Naive thymus-derived CD4-positive, alpha-beta T cell (primary cell): ENCODE measurements at regions not wholly inside any gene's neighbourhood (a gene's known extent, or its start where the extent isn't known, plus 50 kb on each side); places are given as distances from the start of the nearest gene placed in this dataset.

ENCODE experiments used
- ATAC-seq: fragments of 150-1000 bp; cut with Tn5 transposase; 2 replicates; pipeline ENCODE4 v1.10.0; 2021; ENCODE audit warnings: mild to moderate bottlenecking, moderate library complexity
- CTCF ChIA-PET: fragments of 350-600 bp; sonication (Branson Sonifier 250); formaldehyde crosslinking; loops from one replicate; lab custom pipeline; 2021; ENCODE audit warnings: antibody characterized with exemption; lab: Charles Lee
- POLR2A ChIA-PET: fragments of 350-600 bp; sonication (Branson Sonifier 250); formaldehyde crosslinking; loops from one replicate; lab custom pipeline; 2021; ENCODE audit warnings: antibody characterized with exemption, inconsistent platforms; lab: Charles Lee
- DNase-seq, 9 donors: peaks; one replicate each; pipeline versions ENCODE4 v3.0.0 to v3.0.0-alpha.2; 2020 to 2022; ENCODE audit warnings: mixed read lengths in 1 of 9
- H3K27ac ChIP-seq: one replicate; pipeline ENCODE4 v1.7.0; 2013; ENCODE audit warnings: mild to moderate bottlenecking, low read depth, low read length, moderate library complexity
- H3K27me3 ChIP-seq, 2 donors: one replicate each; pipeline ENCODE4 v1.7.0; 2013; ENCODE audit warnings: low read length in 2 of 2, mild to moderate bottlenecking in 2 of 2, moderate library complexity in 2 of 2; ENCODE audit not compliant: control insufficient read depth in 2 of 2, insufficient read depth in 2 of 2
- H3K36me3 ChIP-seq, 3 experiments: 1 replicate in 2 of 3; 2 replicates in 1 of 3; pipeline ENCODE4 v1.7.0; 2013; ENCODE audit warnings: low read length in 3 of 3, mild to moderate bottlenecking in 3 of 3, moderate library complexity in 1 of 3; ENCODE audit not compliant: insufficient read depth in 3 of 3, control insufficient read depth in 2 of 3
- H3K4me1 ChIP-seq, 2 donors: one replicate each; pipeline ENCODE4 v1.7.0; 2013; ENCODE audit warnings: low read length in 2 of 2, mild to moderate bottlenecking in 2 of 2, moderate library complexity in 1 of 2; ENCODE audit not compliant: control insufficient read depth in 2 of 2, insufficient read depth in 2 of 2
- H3K4me3 ChIP-seq: 2 replicates; pipeline ENCODE4 v1.7.0; 2013; ENCODE audit warnings: mild to moderate bottlenecking, low read length
- H3K9me3 ChIP-seq, 3 experiments: 1 replicate in 2 of 3; 2 replicates in 1 of 3; pipeline ENCODE4 v1.7.0; 2013; ENCODE audit warnings: low read length in 3 of 3; ENCODE audit not compliant: control insufficient read depth in 2 of 3
- H3K27ac Mint-ChIP-seq, 9 donors: one replicate each; pipeline ENCODE4 v1.8.0; 2020 to 2022; ENCODE audit warnings: mixed read lengths in 9 of 9, mild to moderate bottlenecking in 8 of 9, moderate library complexity in 5 of 9, inconsistent platforms in 2 of 9
- H3K27me3 Mint-ChIP-seq, 5 donors: one replicate each; pipeline ENCODE4 v1.8.0; 2021 to 2022; ENCODE audit warnings: mixed read lengths in 5 of 5, mild to moderate bottlenecking in 1 of 5
- H3K36me3 Mint-ChIP-seq, 5 donors: one replicate each; pipeline ENCODE4 v1.8.0; 2020 to 2022; ENCODE audit warnings: mixed read lengths in 5 of 5, mild to moderate bottlenecking in 3 of 5, inconsistent platforms in 1 of 5
- H3K4me1 Mint-ChIP-seq, 7 donors: one replicate each; pipeline ENCODE4 v1.8.0; 2020 to 2022; ENCODE audit warnings: mixed read lengths in 7 of 7, mild to moderate bottlenecking in 3 of 7, inconsistent platforms in 1 of 7
- H3K4me3 Mint-ChIP-seq, 10 donors: one replicate each; pipeline ENCODE4 v1.8.0; 2020 to 2022; ENCODE audit warnings: mild to moderate bottlenecking in 10 of 10, mixed read lengths in 10 of 10, moderate library complexity in 6 of 10, inconsistent platforms in 2 of 10
- H3K9me3 Mint-ChIP-seq, 11 donors: one replicate each; pipeline ENCODE4 v1.8.0; 2020 to 2022; ENCODE audit warnings: mixed read lengths in 11 of 11, mild to moderate bottlenecking in 4 of 11, inconsistent platforms in 1 of 11, moderate library complexity in 1 of 11
- intact Hi-C, 2 donors: fragments of 100-400 bp; cut with micrococcal nuclease; formaldehyde crosslinking; loops; one replicate each; pipeline ENCODE4 v1.15.1; 2023

DNA sequence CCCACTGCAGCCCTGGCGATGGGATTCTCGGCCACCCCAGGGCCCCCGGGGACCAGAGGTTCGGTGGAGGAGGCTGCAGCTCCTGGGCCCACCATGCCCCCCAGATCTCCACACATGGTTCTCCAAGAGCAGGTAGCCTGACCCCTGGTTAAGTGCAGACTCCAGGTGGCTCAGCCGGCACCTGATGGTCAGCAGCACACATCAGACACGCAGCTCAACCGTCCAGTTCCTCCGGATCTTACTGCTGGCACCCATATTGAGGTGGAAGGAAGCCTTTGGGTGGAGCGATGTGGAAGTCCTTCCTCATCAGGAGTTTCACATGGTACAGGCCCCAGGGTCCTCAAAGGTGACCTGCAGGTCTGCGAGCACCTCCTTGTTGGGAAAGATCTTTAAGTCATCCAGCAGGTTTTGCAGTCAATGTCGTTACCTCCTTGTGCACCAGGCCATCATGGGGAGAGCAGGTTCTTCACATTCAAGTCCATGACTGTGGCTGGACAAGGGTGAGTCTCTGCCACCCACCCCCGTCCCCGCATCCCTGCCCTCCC lies 74.2 kb upstream of the EEPD1 start:
- Mint-ChIP-seq H3K27ac (no peak overlapping the region), H3K9me3 (no peaks in the 10 kb centered on the region), H3K4me1 (no peaks in the 10 kb centered on the region), H3K36me3 (no peaks in the 10 kb centered on the region), H3K4me3 (no peak overlapping the region), H3K27me3 (peaks cover 0 to 4% (median 3%) of the 10 kb centered on the region in 5 donors)
- Histone ChIP-seq H3K27ac (no peak overlapping the region), H3K4me1 (no peaks in the 10 kb centered on the region), H3K4me3 (no peak overlapping the region), H3K36me3 (no peaks in the 10 kb centered on the region), H3K9me3 (no peaks in the 10 kb centered on the region), H3K27me3 (no peaks in the 10 kb centered on the region)
- intact Hi-C loops = no loop called here
- ChIA-PET POLR2A (no interaction called here), CTCF (no interaction called here)
- ATAC-seq (no peak), DNase-seq (no peak)

DNA sequence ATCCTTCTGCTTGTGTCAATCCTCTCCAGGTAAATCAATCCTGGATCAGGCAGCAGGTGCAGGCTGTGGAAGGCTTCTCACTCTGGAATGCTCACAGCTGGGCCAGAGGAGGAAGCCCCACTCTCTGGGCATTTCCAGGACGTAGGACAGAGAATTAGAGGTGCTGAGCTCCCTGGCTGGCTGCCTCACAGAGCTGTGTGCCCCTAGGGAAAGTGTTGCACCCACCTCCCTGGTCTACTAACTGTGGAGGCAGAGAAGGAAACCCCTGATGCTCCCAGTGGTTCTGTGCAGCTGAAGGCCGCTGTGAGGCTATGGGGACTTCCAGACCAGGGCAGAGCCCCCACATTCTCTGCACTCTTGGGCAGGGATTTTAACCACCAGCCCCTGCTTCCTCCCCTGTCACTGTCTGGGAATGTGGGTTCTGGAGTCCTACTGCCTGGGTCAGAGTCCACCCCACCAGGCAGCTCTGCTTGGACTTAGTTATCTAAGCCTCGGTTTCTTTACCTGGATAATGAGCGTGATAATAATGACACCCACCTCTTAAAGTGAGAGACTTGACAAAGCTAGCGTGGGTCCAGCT lies 73.5 kb upstream of the EEPD1 start:
- Mint-ChIP-seq H3K27me3 (peaks cover 0 to 4% (median 0%) of the 10 kb centered on the region in 5 donors), H3K27ac (no peak overlapping the region), H3K4me3 (no peak overlapping the region), H3K4me1 (no peaks in the 10 kb centered on the region), H3K9me3 (no peaks in the 10 kb centered on the region), H3K36me3 (no peaks in the 10 kb centered on the region)
- H3K36me3 ChIP-seq = no peaks in the 10 kb centered on the region
- no peak for ATAC-seq
- intact Hi-C loops = no loop called here
- no peak for DNase-seq
- CTCF ChIA-PET = no interaction called here
- H3K9me3 ChIP-seq = no peaks in the 10 kb centered on the region
- no peaks in the 10 kb centered on the region for H3K27me3 ChIP-seq
- POLR2A ChIA-PET = no interaction called here
- H3K4me1 ChIP-seq = no peaks in the 10 kb centered on the region
- H3K27ac ChIP-seq = no peak overlapping the region
- no peak overlapping the region for H3K4me3 ChIP-seq

DNA sequence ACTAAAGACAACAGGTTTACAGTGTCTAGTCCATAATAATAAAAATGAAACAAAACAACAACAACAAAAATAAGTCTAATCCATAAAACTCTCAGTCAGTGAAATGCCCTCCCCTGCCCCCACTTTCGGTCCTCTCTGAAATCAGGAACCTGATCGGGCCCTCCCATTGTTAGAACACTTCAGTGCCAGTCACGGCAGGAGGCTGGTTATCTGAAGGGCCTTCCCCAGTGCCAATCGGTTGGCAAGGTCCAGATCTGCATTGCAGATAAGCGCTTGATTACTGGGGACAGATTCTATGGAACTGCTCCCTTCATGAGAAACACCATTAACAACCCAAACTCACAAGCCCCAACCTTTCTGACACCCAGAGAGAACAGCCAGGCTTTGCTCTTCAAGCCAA lies 72.2 kb upstream of the EEPD1 start:
- Mint-ChIP-seq H3K36me3 (no peaks in the 10 kb centered on the region), H3K4me1 (no peaks in the 10 kb centered on the region), H3K9me3 (no peaks in the 10 kb centered on the region), H3K4me3 (no peak overlapping the region), H3K27me3 (peaks cover 0 to 4% (median 0%) of the 10 kb centered on the region in 5 donors), H3K27ac (no peak overlapping the region)
- POLR2A ChIA-PET = no interaction called here
- no peaks in the 10 kb centered on the region for H3K36me3 ChIP-seq
- H3K4me3 ChIP-seq = no peak overlapping the region
- DNase-seq (no peak), ATAC-seq (no peak)
- intact Hi-C loops = no loop called here
- CTCF ChIA-PET = no interaction called here
- H3K9me3 ChIP-seq = no peaks in the 10 kb centered on the region
- H3K27me3 ChIP-seq = no peaks in the 10 kb centered on the region
- no peaks in the 10 kb centered on the region for H3K4me1 ChIP-seq
- H3K27ac ChIP-seq = no peak overlapping the region

DNA sequence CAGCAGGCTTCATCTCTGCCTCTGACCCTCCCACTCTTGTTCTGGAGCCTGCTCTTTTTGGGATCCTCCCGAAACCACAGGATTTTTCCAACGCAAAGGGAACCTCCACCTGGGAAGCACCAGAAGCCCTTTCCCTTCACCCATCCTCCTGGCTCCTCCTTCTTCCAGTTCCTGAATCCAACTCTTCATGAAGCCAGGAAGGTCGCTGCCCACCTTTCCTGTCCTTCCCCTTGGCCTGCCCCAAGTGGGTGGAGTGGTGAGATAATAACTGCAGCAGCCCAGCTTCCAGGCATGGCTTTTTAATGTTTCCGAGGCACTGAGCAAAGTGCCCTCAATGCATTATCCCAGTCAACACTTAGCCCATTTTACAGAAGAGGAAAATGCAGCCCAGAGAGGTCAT lies 70.8 kb upstream of the EEPD1 start:
- no peak overlapping the region for H3K27ac ChIP-seq
- no peak overlapping the region for H3K4me3 ChIP-seq
- H3K4me1 ChIP-seq = no peaks in the 10 kb centered on the region
- ChIA-PET CTCF (no interaction called here), POLR2A (no interaction called here)
- Mint-ChIP-seq H3K4me1 (no peaks in the 10 kb centered on the region), H3K36me3 (no peaks in the 10 kb centered on the region), H3K27ac (no peak overlapping the region), H3K9me3 (no peaks in the 10 kb centered on the region), H3K27me3 (peaks cover 0 to 4% (median 0%) of the 10 kb centered on the region in 5 donors), H3K4me3 (no peak overlapping the region)
- intact Hi-C loops = no loop called here
- DNase-seq = no peak
- no peak for ATAC-seq
- H3K9me3 ChIP-seq = no peaks in the 10 kb centered on the region
- no peaks in the 10 kb centered on the region for H3K27me3 ChIP-seq
- no peaks in the 10 kb centered on the region for H3K36me3 ChIP-seq

DNA sequence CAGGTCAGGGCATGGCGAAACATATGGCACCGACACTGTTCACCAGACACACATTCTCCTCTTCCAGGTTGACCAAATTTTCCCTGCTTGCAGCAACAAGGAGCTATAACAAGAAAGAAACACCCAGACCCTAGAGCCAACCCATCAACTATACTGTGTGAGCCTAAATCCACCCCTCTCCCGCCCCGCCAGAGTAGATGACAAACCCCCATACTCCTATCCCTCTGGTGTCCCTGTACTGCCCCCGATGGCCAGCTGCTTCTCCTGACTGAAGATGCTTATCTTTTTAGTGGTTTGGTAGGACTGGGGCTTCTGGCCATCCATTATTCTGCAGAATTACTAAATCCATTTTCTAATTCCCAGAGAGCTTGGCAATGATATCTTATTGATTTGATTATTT lies 70.1 kb upstream of the EEPD1 start:
- Mint-ChIP-seq H3K27ac (no peak overlapping the region), H3K36me3 (no peaks in the 10 kb centered on the region), H3K4me1 (no peaks in the 10 kb centered on the region), H3K9me3 (peaks cover 0 to 3% (median 0%) of the 10 kb centered on the region in 11 donors), H3K4me3 (no peak overlapping the region), H3K27me3 (peaks cover 0 to 4% (median 0%) of the 10 kb centered on the region in 5 donors)
- DNase-seq (no peak), ATAC-seq (no peak)
- POLR2A ChIA-PET = no interaction called here
- Histone ChIP-seq H3K27ac (no peak overlapping the region), H3K27me3 (no peaks in the 10 kb centered on the region), H3K4me1 (no peaks in the 10 kb centered on the region), H3K9me3 (no peaks in the 10 kb centered on the region), H3K4me3 (no peak overlapping the region), H3K36me3 (no peaks in the 10 kb centered on the region)
- CTCF ChIA-PET = no interaction called here
- intact Hi-C loops = no loop called here

DNA sequence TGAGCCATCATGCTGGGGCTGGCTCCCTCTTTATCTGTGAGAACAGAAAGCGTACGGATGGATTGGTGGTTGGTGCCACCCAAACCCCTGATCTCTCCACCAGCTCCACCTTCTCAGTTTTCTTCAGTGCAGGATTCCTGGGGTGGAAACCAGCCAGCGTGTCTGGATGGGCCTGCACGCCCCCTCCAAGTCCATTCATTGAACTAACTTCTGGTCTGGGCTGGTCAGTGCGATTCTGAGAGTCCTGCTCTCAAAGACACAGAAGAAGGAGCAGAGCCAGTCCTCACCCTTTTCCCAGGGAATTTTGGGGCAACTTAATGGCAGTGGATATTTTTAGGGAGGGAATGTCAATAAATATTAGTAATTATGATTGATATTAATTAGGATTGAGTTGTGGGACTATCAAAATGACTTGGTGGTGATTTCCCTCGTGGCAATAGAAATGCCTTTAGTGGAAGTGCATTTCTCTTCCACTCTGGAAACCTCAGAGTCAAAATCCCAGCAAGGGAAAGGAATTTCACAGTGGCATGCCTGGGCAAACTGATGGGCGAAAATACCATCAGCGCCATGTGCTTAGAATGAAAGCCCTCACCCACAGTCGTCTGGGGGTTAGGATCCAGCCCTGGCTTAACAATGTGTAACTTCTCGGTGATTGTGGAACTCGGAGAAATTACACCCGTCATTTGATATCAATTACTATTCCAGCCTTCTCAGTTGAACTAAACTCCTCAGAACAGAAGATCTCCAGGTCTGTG lies 69.3 kb upstream of the EEPD1 start:
- no peak overlapping the region for H3K27ac Mint-ChIP-seq
- ChIA-PET CTCF (no interaction called here), POLR2A (no interaction called here)
- no peak for DNase-seq
- H3K4me1 ChIP-seq = no peaks in the 10 kb centered on the region
- H3K36me3 ChIP-seq = no peaks in the 10 kb centered on the region
- no peaks in the 10 kb centered on the region for H3K27me3 ChIP-seq
- intact Hi-C loops = no loop called here
- H3K9me3 Mint-ChIP-seq = peaks cover 0 to 9% (median 2%) of the 10 kb centered on the region in 11 donors
- no peak for ATAC-seq
- H3K4me3 Mint-ChIP-seq = no peak overlapping the region
- peaks cover 0 to 6% (median 0%) of the 10 kb centered on the region in 5 donors for H3K36me3 Mint-ChIP-seq
- no peak overlapping the region for H3K4me3 ChIP-seq
- H3K27ac ChIP-seq = no peak overlapping the region
- no peaks in the 10 kb centered on the region for H3K9me3 ChIP-seq
- H3K27me3 Mint-ChIP-seq = peaks cover 0 to 4% (median 0%) of the 10 kb centered on the region in 5 donors
- no peaks in the 10 kb centered on the region for H3K4me1 Mint-ChIP-seq
